HG03521 (cell line): ENCODE measurements at regions not wholly inside any gene's neighbourhood (a gene's known extent, or its start where the extent isn't known, plus 50 kb on each side); places are given as distances from the start of the nearest gene placed in this dataset.

ENCODE experiments used
- ATAC-seq: cut with Tn5 transposase; IDR thresholded peaks from one replicate; pipeline ENCODE4 v1.9.1; 2021; ENCODE audit warnings: mild to moderate bottlenecking, moderate library complexity; ENCODE audit not compliant: unreplicated experiment

- ATAC-seq, result no peak
These were observed 988.3 kb upstream of the LRFN5 start for GRCh38 chr14:40618225-40618898.

GRCh38 chr14:40616579-40616978 is 990.1 kb upstream of the LRFN5 start:
- ATAC-seq, result no peak

GRCh38 chr14:40601063-40601462 is 1005.6 kb upstream of the LRFN5 start:
- ATAC-seq, result no peak

DNA sequence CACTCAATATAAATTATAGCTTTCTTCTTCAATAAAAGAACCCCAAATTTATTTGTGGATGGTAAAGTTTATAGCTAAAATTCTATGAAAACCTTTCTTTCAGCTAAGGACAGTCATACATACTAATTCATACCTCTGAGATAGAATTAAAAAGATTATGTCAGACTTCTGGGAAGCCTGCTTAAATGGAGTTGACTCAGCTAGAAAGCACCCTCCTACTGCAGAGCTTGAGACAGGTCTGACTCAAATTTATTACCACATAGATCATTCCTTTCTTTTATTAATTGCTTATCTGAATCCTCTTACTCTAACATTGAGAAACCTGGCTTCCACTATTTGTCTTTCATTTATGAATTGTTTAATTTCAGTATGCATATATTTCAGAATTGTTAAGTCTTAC is 1007.0 kb upstream of the LRFN5 start:
- no peak for ATAC-seq

DNA sequence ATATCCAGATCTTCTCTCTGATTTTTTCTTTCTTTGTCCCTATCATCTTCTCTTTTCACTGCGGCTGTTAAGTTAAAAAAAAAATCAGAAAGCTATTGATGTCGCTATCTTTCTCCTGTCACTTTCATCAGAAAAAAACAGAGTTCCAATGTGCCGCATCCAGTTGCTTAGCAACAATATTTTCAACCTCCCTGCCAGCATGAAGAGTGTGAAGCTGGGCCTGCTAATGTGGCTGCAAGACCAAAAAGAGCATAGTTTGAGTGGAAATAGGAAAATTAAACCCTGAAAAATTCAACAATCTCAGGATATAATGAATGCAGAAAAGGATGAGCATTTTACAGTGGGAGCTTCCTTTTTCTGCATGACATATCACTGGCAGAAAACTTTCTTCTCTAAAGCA is 1025.4 kb upstream of the LRFN5 start:
- no peak for ATAC-seq

- ATAC-seq, result no peak
These were observed 1029.7 kb upstream of the LRFN5 start for GRCh38 chr14:40576880-40577478.

- no peak for ATAC-seq
These were observed 1031.9 kb upstream of the LRFN5 start for GRCh38 chr14:40574780-40575179.

DNA sequence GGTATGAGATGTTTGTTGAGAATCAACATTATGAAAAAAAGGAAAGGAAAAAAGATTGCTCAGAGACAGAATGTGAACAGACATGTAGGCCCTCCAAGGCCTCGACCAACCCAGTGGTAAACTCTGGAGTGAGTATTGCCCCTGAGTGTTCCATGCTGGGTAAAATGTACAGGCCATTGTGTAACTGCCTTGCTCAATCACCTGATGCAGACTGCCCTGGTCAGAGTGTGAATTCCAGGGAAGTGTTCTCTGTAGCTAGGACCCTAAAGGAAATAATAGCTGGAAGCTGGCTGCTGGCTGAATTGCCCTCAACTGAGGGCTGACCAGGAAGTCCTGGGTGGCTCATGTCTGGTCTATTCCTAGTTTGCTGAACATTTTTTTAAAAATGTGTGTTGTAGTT is 1081.4 kb upstream of the LRFN5 start:
- no peak for ATAC-seq

- no peak for ATAC-seq
These were observed 1083.6 kb upstream of the LRFN5 start for GRCh38 chr14:40523123-40523522.

DNA sequence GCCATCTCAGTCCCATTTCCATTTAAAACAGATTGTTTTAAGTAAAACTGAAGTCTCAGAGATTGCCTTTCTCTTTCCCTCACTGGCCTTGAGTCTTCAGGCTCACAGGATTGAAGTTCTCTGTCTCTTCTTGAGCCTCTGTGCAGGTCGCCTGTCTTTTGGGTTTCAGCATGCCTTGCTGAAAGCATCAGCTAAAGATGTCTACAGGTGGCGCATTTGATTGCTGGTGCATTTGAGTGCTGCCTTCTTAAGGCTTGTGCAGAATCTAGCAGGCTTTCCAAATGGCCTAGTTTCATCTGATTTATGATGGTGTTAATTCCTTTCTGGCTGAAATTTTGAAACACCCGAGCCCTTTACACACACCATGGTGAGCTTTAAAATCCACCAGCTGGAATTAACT is 1062.2 kb upstream of the FBXO33 start:
- ATAC-seq, result no peak

- no peak for ATAC-seq
These were observed 1055.6 kb upstream of the FBXO33 start for GRCh38 chr14:40487824-40488223.

GRCh38 chr14:40485688-40486087 is 1053.5 kb upstream of the FBXO33 start:
- no peak for ATAC-seq

DNA sequence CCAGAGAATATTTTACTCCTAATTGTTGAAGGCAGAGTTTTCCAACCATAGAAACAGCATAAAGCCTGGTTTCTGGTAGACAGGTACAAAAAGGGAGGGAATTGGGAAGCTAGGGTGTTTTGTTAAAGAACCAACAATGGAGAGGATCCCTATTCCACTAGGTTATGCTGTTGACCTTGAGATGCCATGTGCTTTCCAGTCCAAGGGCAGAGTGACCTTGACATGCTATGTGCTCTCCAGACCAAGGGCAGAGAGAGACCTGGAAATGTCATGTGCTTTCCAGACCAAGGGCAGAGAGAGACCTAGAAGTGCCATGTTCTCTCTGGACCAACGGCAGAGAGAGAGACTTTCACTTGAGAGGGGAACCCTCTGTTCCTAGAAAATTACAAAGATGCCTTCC is 1043.8 kb upstream of the FBXO33 start:
- ATAC-seq, result no peak

DNA sequence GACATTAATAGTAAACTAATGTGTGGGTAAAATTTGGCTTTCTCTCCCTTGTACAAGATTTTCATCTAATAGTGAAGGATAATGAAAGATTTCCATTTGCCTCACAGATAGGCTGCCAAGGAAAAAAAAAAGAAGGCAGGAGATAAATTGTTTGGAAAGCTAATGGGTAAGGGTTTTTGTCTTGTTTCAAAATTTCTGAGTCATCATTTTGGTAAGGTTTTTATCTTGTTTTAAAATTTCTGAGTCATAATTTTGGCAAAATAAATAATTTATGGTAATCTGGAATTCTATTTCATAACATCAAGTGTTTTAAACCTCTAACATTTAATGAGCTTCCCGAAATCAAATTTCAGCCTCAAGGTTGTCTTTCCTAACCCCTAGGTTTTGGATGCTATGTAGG is 1035.7 kb upstream of the FBXO33 start:
- no peak for ATAC-seq

- no peak for ATAC-seq
These were observed 1032.3 kb upstream of the FBXO33 start for GRCh38 chr14:40464531-40464930.

- no peak for ATAC-seq
These were observed 1031.7 kb upstream of the FBXO33 start for GRCh38 chr14:40463886-40464285.

DNA sequence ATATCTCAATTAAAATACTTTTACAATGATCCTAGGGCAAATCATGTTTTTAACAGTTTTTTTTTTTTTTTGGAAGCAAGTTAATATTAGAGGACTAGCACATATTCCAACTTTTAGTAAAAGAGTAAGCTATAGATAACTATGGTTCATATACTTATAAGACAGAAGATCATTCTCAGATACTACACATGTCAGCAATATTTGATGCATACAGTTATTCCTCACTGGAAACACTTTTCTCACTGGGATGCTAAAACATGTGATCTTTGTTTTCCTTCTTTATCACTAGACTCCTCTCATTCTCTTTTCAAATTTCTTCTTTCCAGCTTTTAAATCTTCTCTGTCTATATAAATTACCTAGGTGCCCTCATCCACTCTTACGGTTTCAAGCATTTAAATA is 1020.4 kb upstream of the FBXO33 start:
- no peak for ATAC-seq

DNA sequence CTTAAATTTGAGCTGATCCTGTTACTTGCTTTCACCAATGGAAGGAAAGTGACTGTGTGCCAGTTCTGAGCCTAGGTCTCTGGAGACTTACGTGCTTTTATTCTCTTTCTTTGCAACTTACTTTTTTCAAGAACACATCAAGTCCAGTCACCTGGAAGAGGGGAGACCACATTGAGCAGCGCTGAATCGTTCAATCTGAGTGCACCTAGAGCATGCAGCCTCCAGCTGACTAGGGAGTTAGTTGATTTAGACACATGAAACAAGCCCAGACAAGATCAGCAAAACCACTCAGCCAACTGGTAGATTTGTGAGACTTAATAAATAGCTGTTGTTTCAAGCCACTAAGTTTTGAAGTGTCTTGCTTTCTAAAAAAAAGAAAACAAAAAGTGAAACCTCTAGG is 1014.8 kb upstream of the FBXO33 start:
- no peak for ATAC-seq

DNA sequence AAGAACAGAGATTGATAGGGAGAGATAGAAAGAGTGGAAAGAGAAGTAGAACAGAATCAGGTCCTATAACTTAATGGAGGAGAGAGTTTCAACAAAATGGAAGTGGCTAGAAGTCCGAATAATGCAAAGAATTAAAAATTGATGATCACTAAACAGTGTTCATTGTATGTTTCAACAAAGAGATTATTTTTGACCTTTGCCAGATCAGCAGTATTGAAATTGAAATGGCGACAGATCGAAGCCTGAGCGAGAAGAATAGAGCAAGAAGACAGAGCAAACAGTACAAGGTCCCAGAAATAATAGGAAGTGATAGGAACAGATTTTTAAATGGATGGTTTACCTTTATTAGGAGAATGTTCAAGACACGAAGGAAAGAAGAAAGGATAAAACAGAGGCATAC is 1012.8 kb upstream of the FBXO33 start:
- ATAC-seq, result no peak

GRCh38 chr14:40436551-40436950 is 1004.3 kb upstream of the FBXO33 start:
- no peak for ATAC-seq

DNA sequence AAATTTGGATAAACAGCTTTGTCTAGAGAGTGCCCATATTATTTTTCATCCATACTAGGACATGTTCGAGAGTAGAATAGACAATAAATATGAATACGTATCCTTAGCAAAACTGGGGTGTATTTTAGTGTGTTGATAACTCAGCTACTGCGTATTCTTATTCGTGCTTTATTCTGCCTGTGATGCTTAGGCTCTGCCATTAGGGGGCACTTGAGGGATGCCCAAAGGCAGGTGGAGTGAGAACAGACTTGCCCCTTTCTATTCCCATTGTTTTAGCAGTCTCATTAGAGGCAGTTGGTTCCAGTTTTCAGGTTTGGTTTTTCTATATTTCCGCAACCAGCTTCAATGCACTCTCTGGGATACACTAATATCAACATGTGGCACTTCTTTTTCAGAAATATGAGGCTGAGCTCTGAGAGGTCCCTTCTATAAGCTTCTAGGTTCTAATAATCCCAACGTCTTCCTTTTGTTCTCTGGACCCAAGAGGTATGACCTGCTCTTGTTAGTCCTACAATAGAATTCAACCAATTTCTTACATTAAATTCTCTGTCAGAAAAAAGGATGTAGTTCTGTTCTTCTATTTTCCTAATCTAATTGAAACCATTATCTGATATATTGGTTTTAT is 985.7 kb upstream of the FBXO33 start:
- ATAC-seq, result no peak

- ATAC-seq, result no peak
These were observed 984.3 kb upstream of the FBXO33 start for GRCh38 chr14:40416565-40416964.

DNA sequence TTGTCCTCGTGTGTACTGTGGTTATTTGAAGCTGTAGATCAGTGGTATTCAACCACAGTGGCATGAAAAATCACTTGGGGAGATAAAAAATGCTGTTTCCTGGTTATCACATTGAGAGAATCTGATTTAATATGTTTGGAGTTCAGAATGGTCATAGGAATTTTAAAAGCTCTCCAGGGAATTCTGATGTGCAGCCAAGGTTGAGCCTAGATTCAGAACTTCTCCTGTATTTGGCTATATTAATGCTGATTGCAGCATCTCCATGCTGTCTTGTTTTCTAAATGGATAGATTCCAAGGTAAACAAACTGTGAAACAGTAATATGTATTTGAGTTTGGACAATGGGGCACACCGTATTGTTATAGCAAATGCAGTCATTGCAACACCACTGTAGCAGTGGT is 982.2 kb upstream of the FBXO33 start:
- ATAC-seq, result no peak
